Endothelial cell of hepatic sinusoid (primary cell): ENCODE measurements at regions not wholly inside any gene's neighbourhood (a gene's known extent, or its start where the extent isn't known, plus 50 kb on each side); places are given as distances from the start of the nearest gene placed in this dataset.
"Not testable (repeated sequence)": the region's sequence is repeated elsewhere in the genome, so short reads cannot be mapped to it uniquely, and the experiment has no call there.

ENCODE experiments used
- in situ Hi-C: cut with HindIII; loops from 2 replicates; pipeline ENCODE4 v1.10.0; 2017; ENCODE audit warnings: low sequenced_read_pairs

DNA sequence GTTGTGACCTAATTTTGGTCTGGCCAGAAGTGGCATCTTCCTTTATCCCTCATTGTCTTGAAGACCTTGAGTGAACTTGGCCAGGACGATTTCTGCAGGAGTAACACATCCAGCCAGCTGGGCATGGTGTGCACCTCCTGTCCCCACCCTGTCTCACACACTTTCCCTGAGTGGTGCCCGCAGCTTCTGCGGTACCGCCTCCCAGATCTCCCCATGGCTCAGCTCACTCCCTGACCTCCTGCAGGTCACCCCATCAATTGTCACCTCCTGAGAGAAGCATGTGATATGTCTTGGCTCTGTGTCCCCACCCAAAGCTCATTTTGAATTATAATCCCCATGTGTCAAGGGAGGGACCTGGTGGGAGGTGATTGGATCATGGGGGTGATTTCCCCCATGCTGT, 50.2 kb upstream of the TP53I11 start:
- in situ Hi-C loops: no loop called here

DNA sequence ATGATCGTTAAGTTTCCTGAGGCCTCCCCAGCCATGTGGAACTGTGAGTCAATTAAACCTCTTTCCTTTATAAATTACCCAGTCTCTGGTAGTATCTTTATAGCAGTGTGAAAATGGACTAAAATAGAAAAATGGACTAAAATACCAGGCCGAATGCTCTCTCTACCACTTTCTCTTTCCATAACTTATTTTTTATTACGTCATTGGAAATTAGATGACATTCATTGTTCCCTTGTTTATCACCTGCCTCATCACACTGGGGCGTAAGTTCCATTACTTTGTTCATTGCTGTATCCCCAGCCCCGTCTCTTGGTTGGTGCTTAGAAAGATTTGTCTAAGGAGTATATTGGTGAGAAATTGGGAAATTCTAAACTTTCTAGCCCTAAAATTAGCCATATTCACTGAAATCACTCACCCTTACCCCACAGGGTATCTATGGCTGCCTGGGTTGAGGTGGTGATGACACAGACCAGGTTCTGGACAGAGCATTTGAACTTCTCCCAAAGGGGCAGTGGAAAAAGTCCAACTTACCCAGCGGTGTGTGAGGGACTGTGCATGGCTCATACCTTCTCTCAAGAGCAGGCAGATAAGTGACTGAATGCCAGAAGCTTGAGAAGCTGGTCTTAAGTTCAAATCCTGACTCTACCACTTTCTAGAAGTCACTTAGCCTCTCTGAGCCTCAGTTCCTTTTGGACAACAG, 50.9 kb upstream of the TP53I11 start:
- in situ Hi-C loops: no loop called here

DNA sequence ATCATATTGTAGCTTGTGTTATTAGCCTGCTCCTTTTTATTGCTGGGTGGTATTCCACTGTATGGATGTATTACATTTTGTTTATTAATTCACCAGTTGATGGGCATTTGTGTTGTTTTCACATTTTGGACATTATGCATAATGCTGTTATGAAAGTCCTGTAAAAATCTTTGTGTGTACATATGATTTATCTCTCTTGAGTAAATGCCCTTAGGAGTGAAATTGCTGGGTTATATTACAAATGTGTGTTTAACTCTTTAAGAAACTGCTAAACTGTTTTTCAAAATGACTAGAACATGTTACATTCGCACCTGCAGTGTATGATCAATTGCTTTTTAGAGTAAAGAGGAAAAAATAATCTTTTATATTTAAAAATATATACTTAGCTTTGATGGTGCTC, 54.4 kb upstream of the TP53I11 start:
- in situ Hi-C loops: no loop called here

DNA sequence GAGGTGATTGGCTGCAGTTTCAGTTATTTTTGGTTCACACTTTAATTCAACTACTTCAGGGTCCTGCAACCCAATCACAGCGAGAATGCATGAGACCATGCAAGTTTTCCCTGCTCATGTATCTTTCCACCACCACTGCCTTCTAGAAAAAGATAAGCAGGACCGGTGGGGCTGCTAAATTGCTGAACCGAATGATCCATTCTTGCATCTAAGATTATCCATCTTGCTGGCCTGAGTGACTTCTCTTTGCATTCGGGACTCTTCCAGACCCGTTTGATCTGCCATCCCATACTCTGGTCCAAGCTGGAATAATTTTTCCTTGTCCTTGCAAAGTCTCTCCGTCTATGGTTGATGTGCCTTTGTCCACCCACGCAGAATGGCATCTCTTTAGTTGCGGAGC, 56.3 kb upstream of the TP53I11 start:
- in situ Hi-C loops: no loop called here

DNA sequence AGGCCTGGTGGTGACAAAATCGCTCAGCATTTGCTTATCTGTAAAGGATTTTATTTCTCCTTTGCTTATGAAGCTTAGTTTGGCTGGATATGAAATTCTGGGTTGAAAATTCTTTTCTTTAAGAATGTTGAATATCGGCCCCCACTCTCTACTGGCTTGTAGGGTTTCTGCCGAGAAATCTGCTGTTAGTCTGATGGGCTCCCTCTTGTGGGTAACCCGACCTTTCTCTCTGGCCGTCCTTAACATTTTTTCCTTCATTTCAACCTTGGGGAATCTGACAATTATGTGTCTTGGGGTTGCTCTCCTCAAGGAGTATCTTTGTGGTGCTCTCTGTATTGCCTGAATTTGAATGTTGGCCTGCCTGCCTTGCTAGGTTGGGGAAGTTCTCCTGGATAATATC, 65.3 kb upstream of the TP53I11 start:
- in situ Hi-C loops: not testable (repeated sequence)

DNA sequence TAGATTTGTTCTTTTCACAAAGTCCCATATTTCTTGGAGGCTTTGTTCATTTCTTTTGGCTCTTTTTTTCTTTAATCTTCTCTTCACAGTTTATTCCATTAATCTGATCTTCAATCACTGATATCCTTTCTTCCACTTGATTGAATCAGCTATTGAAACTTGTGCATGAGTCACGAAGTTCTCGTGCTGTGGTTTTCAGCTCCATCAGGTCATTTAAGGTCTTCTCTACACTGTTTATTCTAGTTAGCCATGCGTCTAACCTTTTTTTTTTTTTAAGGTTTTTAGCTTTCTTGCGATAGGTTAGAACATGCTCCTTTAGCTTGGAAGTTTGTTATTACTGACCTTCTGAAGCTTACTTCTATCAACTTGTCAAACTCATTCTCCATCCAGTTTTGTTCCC, 65.8 kb upstream of the TP53I11 start:
- in situ Hi-C loops: not testable (repeated sequence)

DNA sequence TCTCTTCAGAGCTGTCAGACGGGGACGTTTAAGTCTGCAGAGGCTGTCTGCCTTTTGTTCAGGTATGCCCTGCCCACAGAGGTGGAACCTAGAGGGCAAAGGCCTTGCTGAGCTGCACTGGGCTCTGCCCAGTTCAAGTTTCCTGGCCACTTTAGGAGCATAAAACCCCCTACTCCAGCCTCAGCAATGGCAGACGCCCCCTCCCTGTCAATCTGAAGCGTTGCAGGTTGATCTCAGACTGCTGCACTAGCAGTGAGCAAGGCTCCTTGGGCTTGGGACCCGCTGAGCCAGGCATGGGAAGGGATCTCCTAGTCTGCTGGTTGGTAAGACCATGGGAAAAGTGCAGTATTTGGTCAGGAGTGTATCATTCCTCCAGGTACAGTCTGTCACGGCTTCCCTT, 66.6 kb upstream of the TP53I11 start:
- in situ Hi-C loops: no loop called here

DNA sequence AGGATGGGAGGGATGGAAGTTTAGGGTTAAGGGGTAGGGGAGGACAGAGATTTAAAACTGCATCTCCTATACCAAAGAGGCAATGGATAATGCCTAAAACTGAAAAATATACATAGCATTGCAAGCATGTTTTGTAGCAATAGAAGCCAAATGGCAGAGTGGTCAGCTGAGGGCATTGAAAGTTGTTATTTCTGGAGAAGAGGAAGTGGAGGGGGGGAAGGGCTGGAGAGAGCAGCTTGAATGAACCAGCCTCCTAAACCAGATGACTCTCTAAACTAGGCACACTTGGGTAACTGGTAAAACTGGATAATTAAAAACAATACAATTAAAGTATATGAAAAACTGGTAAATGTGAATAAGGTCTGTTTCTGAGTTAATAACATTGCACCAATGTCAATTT, 70.3 kb upstream of the TP53I11 start:
- in situ Hi-C loops: no loop called here

DNA sequence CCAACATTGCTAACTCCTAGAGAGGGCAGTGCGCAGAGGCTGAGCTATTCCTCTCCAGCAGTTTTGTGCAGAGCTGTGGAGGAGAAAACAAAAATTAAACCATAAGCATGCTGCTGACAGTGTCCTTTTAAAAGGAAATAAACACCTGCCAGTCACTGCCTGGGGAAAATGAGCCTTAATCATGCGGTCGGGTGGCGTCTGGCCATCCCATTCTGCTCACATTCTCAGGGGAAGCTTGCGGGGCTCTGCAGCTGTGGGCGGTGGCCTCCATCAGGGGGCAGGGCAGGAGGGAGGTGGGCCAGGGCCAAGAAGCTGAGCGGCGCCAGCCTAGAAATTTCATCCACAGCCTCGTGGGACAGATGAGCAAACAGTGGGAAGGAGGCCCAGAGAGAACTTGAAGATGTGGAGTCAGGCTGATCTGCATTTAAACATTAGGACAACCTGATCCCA, 71.0 kb upstream of the TP53I11 start:
- in situ Hi-C loops: no loop called here

DNA sequence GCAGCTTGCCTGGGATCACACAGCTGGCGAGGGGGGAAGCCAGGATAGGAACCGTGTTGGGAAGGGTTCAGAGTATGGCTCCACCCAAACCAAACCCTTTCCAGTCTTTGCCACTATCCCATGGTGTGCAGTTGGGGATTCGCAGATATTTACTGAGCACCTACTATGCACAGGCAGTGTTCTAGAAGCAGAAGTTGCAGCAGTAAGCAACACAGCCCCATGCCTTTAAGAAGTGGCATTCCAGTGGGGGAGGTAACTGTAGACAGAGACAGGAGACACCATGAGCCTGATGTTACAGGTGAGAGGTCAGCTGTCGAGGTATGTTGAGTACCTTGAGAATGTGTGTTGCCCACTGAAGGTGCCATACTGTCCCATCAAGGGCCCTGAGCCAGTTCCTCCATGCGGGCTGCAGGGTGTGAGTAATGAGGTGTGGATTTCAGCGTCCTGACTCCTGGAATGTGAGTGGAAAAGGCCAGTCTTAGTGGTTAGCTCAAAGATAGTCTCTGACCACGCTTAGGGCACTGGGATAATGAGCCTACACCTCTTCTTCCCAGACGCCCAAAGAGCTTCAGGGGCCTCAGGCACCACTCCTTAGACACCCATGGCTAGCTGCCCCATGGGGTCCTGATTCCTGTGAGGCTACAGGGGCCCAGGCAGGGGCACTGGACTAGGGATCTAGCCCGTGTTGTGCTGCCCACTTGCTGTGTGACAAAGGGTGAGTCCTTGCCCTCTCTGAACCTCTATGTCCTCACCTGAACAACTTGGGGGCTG, 71.8 kb upstream of the TP53I11 start:
- in situ Hi-C loops: no loop called here

DNA sequence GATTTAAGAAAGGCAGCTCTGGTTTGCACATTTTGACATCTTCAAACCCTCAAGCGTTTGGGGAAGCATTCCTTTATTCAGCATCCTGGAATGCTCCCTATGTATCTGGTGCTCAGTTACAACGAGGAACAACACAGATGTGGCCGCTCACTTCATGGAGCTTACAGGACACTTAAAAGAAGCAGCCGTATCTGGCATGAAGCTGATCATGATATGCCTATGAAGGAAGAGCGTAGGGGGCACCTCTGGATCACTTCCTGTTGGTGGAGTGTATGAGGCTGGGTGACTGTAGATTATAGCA, 72.3 kb upstream of the TP53I11 start:
- in situ Hi-C loops: no loop called here

DNA sequence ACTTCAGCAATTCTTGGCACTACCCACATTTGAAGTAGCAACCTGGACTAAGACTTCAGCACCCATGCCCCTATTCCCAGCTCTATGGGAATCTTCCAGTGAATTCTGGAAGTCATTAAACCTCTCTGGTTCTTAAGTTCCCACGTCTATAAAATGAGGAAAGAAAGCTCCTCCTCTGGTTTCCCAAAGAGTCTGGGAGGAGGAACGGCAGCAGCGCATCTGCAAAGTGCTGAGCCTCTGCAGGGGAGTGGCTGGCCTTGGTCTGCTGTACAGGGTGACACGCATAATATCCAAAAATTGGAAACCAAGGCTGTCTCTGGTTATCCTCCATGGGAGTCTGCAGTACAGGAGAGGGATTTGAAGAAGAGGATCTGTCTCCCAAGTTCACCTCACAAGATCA, 73.6 kb upstream of the TP53I11 start:
- in situ Hi-C loops: no loop called here

DNA sequence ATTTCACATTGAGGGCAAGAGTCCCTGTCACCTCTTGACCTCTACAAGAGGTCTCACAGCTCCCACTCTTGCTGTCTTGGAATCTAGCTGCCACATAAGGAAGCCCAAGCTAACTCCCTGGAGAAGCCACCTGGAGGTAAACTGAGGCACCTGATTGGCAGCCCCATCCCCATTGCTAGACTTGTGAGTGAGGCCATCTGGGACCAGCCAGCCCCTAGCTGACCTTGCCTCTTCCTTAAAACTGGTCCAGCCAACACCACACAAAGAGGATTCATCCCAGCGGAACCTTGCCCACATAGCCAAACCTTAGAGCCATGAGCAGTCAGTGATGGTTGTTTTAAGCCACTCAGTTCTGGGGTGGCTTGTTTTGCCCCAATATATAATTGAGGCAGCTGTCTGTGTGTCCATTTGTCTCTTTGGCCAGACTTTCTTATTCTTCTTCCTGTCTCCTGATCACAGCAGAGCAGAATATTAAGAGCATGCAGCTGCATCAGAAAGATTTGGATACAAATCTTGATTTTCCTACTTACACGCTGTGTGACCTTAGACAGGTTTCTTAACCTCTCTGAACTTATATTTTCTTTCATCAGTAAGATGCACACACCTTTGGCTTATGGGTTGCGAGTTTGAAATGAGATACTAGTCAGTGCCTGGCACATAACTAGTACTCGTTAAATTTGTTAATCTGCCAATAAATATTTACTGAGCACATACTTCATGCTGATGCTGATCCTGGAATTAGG, 74.3 kb upstream of the TP53I11 start:
- in situ Hi-C loops: loop anchor here (5.0 kb wide), 1 partner anchor 247 kb away; no protein-coding TSS in a partner anchor

DNA sequence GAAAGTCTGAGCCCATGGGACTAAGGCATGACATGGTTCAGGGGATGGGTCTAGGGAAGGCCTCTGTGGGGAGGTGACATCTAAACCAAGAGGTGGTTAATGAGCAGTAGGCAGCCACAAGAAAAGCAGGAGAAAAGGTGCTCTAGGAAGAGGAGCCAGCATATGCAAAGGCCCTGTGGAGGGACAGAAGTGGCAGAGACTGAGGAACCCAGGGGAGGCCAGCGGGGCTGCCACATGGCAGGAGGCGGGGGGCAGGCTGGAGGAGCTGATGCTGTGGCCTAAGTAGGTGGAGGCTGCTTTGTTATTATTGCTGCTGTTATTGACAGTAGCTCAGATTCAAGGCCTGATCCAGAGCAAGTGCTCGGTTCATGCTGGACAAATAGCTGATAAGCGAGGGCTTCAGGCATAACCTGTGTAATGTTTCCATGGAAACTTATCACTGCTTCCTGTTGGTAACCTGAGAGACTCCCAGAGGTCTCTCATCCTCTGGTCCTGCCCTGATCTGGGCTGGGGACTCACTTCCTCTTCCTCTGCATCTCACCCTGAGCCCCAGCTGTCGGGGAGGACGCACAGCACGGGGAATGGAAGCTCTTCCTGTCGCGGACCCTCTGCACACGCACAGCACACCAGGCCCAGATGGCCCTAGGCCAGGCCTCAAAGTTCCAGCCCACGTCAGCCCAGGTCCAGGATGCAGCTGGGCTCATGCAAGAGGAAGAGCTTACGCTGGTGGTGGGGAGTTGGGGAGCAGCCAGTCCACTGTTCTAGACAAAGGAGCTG, 75.2 kb upstream of the TP53I11 start:
- in situ Hi-C loops: loop anchor here (5.0 kb wide), 1 partner anchor 246 kb away; no protein-coding TSS in a partner anchor

DNA sequence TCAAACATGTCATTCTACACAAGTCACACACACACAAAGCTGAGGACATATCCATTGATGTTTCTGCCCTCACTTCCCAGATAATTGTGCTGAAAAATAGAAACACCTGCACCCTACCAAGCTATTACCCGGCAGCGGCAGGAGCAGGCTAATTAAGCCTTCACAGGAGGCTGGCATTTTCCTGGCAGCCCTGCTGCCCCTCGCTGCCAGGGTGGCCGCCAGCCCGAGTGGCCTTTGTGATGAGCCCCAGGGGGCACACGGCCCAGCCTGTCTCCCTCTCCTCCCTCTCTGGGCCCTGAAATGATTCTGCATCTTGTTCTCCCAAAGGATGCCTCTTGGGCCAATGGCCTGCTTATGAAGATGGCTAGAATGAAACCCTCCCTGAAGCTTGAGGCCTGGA, 76.2 kb upstream of the TP53I11 start:
- in situ Hi-C loops: loop anchor here (5.0 kb wide), 1 partner anchor 245 kb away; no protein-coding TSS in a partner anchor

DNA sequence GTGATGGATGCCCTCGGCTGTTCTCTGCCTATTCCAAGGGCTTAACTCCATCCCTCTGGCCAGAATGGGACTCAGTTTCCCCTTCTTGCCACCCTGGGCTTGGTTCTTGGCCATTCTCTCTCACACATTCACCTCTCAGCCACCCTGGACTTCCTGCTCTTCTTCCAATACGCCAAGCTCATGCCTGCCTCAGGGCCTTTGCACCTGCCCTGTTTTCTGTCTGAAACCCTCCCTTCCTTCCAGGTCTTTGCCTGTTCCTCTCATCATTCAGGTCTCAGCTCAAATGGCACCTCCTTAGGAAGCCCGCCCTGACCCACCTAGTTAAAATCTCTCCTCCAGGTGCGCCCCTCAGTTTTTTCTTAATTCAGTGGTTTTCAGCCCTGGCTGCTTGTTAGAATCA, 76.6 kb upstream of the TP53I11 start:
- in situ Hi-C loops: loop anchor here (5.0 kb wide), 1 partner anchor 245 kb away; no protein-coding TSS in a partner anchor

DNA sequence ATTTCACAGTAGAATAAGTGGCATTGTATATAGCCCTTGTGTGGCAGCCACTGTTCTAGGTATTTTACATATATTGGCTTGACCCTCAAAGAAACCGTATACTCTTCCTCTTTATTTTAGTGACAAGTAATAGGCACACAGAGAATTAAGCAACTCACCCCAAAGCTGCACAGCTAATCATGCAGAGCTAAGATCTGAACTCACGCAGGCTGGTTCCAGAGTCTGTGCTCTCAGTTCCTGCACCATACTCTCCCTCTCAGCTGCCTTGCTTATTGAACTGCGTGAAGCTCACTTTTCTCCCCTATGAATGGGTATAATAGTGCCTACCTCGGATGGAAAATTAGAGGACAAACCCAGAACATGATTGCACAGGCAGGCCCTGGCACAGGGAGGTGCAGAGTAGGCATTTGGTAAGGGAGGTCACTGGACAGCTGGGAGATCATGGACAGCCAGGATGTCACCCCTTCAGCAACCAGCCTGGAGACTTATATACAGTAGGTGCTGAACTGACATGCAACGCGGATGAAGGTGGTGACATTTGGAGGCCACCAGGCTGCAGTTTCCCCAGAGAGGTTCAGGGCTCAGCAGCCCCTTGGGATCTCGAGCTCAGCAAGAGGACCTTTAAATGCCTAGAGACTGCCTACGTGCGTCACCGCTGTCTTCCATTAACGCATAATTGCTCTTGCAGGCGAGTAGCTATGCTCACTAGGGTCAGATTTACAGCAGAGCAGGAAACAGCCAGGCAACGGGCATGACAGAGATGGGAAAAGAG, 78.4 kb upstream of the TP53I11 start:
- in situ Hi-C loops: loop anchor here (5.0 kb wide), 1 partner anchor 243 kb away; no protein-coding TSS in a partner anchor

DNA sequence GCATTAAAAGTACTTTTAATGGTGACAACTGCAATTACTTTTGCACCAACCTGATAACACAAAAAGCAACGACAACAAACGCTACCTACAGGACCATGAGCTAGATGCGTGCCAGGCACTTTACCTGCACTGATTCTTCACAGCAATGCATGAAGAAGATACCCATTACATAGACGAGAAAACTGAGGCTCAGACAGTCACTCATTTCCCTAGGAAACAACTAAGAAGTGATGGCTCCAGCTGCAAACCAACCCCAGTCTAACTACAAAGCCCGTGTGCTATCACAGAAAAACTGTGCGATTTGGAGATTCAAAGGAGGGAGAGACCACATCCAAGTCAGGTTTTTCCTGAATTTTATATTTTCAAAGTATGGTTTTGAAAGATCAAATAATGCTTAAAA, 80.1 kb upstream of the TP53I11 start:
- in situ Hi-C loops: loop anchor here (10.0 kb wide), 1 partner anchor 274 kb away; no protein-coding TSS in a partner anchor

DNA sequence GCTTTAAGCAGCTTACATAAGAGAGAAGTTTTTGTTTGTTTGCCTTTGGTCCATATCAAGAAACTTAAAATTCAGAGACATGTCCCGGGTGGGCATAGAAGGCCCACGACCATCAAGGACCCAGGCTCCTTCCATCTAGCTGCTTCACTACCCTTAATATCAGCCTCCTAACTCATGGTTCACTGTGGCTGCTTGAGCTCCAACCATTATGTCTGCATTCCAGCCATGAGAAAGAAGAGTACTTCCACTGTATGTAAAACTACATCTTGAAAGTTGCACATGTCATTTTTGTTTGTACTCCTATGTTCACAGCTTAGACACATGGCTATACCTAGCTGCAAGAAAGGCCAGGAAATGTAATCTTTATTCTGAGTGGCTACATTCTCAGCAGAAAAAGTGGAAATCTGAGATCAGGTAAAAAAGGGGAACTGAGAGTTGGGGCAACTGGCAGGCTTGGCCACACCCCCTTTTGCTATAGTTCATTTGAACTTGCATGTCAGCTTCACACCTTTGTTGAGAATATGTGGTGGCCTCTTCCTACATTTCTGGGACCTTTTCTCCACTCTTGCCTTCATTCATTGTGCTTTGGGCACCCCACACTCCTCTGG, 81.3 kb upstream of the TP53I11 start:
- in situ Hi-C loops: loop anchor here (10.0 kb wide), 1 partner anchor 273 kb away; no protein-coding TSS in a partner anchor
